ENCODE measurements at regions not wholly inside any gene's neighbourhood (a gene's known extent, or its start where the extent isn't known, plus 50 kb on each side); places are given as distances from the start of the nearest gene placed in this dataset.

DNA sequence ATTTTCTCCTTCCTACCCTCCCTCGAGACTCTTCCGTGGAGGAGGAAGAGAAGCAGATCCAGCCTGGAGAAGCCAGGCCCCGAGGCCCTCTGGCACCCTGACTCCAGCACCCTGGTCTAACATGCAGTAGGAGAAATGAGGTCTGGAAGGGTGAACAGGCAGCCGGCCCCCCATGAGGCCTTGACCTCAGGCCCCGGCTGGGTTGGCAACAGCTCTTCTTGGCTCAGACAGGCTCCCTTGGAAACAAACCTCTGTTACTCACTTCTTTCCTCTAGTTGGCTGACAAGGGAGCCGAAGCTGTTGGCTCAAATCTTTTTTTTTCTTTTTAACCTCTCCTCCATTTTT, 73.4 kb downstream of the CPN2 start:
- no peak for DNase-seq (ENCODE audit: low read depth in 3 of 3, low spot score in 2 of 3)

DNA sequence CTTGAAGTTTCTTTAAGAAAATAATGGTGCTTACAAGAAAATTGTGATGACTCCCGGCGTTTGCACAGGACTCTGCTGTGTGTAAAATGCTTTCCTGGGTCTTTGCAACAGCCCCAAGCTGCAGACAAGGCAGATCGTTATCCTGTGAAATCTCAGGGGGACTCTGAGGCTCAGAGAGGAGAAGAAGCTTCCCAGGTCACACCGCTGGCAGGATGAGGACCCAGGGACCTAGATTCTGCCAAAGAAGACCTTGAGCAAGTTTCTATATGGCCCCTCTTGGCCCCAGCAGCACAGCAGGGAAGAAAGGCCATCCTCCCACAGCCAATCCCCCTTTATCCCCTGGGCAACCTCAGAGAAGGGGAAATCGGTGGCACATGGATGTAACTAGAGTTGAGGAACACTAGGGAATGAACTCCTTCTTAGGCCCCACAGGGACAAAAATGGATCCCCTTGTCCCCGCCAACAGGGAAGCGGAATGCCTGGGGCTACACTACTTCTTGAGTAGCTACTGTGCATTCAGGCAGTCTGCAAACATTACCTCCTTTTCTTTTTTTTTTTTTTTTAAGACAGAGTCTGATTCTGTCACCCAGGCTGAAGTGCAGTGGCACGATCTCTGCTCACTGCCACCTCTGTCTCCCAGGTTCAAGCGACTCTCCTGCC, 72.8 kb downstream of the CPN2 start:
- DNase-seq (ENCODE audit: low read depth in 3 of 3, low spot score in 2 of 3), result no peak

DNA sequence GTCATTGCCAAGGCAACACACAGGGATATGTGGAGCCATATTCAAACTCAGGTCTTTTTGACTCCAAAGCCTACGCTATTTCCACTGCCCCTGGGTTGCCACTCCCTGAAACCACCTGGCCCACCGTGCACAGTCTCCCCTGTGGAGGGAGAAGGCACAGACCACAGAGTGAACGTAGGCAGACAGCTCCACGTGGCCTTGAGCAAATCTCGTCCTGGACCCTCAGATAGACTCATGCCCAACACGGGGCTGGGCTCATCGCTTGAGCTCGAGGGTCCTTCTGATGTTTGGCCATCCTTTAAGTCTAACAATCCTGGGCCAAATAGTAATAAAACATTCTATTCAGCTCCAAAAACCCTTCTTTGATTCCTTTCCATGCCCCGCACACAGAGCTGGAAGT, 72.0 kb downstream of the CPN2 start:
- no peak for DNase-seq (ENCODE audit: low read depth in 3 of 3, low spot score in 2 of 3)

DNA sequence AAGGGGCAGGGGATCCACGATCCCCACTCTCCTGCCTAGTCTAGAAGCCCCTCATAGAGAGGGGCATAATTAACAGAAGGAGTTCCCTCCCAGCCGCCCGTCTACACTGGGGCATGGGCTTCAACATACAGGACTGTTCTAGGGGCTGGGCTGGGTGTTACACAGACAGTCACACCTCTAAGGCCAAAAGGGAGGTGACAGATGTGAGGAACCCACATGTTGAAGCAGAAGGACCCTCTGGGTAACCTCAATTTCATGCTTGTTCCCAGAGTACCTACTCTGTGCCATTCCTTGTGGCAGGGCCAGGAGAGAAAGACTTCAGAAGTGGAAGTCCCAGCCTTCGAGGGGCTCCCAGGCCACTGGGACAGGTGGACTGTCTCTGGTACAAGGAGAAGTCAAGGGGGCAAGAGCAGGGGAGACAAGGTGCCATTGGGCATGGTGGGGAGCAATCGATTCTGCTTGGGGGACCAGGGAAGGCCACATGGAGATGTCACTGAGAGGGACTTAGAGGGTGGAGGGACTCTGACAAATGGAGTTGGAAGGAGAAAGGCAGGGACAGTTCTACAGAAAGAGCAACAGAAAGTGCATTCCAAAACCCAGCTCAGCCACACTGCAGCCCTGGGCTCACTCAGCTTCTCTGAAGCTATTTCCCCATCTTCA, 71.3 kb downstream of the CPN2 start:
- DNase-seq (ENCODE audit: low read depth in 3 of 3, low spot score in 2 of 3), result no peak

DNA sequence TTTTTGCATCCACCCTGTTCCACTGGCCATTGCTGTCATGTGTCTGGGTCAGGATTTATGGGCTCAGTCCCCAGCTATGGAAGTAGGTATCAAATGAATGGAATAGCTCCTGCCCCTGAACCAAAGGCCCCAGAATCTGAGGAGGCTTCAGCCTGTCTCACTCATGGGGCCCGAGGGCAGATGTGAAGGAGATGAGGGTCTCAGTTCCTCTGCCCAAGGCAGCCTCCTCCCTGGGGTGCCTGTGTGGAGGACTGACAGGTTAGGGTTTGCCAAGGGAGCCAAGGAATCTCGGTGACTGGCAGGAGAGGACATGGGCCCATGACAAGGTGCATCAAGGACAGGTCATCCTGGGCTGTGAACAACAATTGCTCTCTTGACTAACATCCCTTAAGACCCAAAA, 70.4 kb downstream of the CPN2 start:
- no peak for DNase-seq (ENCODE audit: low read depth in 3 of 3, low spot score in 2 of 3)

DNA sequence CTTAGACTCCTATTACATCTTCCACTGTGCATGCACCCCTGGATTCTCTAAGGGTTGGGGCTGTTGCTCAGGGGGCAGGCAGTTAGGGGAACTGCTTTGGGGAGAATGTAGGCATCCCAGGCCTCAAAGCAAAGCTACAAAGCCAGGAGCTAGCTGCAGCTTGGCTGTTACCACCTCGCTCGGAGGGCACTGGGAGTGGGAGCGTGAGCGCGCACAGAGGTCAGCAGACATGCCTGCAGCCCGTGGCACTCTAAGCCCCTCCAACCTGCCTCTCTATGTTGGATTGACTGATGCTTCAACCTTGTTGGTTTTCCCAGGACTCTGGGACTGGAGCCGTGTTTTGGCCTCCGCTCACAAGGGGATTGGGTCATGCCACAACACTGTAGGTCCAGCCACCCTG, 69.8 kb downstream of the CPN2 start:
- DNase-seq (ENCODE audit: low read depth in 3 of 3, low spot score in 2 of 3), result no peak

DNA sequence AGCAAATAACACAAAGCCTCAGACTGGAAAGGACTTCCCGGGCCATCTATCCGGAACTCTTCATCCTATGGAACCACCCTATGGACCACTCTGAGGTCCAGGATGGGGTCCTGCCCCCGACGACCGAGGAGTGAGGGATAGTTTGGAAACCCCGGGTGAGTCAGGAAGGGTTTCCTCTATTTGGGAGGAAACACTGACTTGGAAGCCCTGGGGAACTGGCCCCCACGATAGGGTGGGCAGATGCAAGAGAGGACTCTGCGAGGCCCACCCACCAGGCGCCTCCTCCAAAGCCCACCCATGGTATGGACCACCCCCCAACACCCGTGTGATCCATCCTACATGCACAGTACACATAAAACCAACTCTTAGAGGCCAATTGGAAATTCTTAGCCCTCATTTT, 69.4 kb downstream of the CPN2 start:
- no peak for DNase-seq (ENCODE audit: low read depth in 3 of 3, low spot score in 2 of 3)

DNA sequence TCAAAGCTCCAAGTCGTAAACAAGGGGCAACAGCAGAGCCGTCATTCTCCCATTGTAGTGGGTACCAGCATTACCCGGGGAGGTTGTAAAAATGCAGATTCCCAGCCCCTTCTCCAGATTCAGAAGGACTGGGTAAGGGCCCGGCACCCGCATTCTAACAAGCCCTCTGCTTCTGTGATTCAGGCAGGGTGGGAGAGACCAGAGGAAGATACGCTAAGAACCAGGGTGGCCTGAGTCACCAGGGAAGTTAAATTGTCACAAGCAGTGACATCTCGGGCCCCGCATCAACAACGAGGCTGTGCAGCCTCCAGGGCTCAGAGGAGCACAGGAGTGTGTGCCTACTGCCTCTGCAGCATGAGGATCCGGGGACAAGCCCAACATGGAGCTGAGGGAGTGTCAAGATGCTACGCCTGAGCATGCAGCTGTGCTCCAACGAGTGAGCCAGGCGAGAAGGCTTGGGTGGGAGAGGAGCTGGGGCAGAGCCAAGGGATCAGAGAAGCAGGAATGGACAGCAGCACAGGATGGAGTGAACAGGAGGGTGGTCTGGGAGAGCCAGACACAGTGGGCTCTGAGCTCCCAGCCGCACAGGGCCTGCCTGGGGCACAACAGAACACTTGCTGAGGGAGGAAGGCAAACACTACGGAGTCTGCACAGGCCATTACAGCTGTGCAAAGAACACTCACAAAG, 68.5 kb downstream of the CPN2 start:
- DNase-seq (ENCODE audit: low read depth in 3 of 3, low spot score in 2 of 3), result no peak

DNA sequence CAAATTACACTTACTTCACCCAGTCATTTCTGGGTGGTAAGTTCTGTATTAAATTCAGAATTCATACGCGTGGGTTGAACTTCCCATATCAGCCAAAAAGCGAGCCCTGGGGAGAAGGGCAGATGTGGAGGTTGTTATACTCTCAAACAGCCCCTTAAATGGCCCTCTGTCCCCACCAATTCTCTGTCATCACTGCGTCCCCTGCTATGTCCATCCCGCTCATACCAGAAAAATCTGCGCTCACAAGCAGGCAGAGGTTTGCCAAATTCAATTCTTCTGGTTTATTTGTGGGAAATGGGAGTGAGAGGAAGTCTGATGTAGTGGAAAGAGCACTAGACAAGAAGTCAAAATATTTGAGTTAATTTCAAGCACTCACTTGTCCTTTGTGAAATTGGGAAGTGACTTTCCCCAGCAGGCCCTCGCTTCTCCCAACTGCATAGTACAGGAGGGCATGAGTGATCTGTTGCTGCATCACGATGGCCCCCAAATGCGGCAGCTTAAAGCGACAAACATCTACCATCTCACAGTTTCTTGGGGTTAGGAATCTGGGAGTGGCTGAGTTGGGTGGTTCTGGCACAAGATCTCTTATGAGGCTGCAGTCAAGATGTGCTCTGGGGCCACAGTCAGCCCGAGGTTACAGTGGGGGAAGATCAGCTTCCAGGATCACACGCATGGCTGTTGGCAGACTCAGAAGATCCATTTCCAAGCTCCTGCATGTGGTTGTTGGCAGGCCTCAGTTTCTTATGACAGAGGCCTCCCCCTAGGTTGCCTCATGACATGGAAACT, 67.7 kb downstream of the CPN2 start:
- DNase-seq (ENCODE audit: low read depth in 3 of 3, low spot score in 2 of 3), result no peak

DNA sequence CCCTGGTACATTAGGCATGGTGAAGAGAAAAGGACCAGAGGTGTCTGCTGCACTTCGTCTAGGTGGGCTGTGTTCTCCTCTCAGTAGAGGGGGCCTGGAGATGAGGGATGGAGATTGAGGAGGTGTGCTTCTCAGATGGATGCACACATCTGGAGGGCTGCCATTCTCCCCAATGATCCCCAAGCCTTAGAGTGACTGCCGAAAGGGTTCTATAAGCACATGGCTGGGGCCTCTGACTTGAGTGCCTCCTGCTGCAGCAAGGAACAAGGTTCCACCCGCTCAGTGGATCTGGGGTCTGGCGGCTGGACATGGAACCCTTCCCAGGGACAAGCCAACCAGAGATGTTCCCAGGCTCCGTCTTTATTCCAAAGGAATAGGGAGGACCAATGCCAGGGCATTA, 66.8 kb downstream of the CPN2 start:
- no peak for DNase-seq (ENCODE audit: low read depth in 3 of 3, low spot score in 2 of 3)

DNA sequence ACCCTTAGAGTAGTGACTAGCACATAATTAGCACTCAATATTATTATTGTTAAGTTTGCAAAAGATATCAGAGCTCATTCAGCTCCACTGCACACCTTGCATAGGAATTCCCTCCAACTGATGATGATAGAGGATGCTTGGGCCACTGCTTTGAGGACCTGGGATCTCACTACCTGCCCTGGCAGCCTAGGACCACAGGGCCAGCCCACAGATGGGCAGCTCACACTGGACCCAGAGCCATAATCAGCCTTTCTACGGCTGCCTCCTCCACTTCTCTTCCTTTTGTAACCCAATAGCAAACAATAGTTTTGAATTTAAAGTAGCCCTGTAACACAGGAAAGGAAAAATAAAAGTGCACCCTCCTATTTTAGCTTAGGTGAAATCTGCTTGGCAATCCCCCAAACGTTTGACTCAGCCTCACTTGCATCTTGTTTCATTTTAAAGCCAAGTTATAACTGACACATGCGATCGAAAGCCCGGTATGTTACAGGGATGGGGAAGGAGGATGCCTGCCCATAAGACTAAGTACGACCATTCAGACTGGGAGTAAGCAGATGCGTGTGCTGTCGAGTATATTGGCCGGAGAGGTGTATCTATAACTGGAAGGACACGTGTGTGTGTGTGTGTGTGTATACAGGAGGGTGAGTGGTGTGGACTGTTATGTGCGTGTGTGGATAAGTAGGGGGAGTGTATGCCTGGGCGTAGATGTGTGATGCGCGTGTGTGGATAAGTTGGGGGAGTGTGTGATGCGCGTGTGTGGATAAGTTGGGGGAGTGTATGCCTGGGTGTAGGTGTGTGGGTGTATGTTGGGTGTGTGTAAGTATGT, 65.9 kb downstream of the CPN2 start:
- DNase-seq (ENCODE audit: low read depth in 3 of 3, low spot score in 2 of 3), result no peak

DNA sequence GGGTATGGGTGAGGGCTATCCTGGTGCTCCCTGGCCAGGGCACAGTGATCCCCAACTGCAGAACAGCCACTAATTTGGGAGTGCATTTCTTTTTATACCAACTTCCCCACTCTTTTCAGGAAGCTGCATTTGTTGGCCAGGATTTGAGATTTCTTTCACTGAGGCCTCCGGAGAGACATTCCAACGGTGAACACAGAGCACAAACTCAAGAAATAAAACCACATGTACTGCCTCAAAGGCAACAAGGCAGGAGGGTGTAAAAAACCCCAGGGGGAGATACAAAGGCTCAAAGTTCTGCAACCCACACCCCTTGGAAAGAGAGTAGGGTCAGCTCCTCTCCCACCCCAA, 65.3 kb downstream of the CPN2 start:
- DNase-seq (ENCODE audit: low read depth in 3 of 3, low spot score in 2 of 3), result no peak

DNA sequence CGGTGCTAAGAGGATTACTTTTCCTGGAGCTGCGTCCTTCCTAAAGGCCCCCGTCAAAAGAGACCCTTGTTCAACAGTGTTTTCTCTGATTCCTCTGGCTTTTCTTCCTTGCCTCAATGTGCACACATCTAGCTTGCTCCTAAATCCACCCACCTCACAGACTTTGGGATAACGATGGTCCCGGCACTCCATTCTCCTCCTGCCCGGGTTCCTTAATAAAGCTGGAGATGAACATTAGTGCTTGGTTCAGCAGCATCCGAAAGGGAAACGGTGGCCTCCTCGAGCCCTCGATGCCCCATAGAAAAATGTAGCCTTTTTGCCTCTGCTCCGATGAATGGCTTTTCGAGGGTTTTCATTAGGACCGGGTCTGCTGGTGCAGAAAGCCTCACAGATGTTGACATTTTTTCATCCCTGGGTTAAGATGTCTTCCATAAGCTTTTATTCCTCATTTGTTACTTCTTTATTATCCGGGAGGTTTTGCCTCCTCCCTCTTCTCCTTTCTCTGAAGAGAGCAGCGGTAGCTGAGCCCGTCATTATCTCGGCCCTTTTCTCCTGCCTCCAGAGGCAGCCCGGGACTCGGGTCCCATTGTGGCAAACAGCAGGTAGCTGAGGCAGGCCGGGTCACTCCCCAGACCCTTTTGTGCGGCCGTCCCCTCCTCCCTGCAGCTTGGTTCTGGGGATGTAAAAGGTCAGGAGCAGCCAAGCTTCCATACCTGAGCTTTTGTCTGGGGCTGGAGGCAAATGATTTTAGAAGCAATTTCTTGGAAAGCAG, 64.6 kb downstream of the CPN2 start:
- no peak for DNase-seq (ENCODE audit: low read depth in 3 of 3, low spot score in 2 of 3)

DNA sequence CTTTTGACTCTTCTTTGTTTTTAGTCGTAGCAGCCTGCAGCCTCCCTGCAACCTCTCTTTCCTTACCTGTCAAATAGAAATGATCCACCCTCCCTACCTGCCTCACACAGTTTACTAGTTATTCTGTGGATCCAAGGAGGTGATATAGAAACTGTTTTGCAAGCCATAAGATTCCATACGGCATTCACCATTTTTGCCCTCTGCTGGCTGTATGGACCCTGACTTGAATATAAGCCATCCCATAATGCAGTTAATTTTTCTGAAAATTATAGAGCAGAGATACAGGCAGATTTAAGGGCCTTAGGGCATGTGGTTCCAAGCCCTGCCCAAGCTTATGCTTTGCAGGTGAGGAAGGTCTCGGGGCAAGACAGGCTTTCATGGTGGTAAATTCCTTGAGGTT, 63.8 kb downstream of the CPN2 start:
- no peak for DNase-seq (ENCODE audit: low read depth in 3 of 3, low spot score in 2 of 3)

DNA sequence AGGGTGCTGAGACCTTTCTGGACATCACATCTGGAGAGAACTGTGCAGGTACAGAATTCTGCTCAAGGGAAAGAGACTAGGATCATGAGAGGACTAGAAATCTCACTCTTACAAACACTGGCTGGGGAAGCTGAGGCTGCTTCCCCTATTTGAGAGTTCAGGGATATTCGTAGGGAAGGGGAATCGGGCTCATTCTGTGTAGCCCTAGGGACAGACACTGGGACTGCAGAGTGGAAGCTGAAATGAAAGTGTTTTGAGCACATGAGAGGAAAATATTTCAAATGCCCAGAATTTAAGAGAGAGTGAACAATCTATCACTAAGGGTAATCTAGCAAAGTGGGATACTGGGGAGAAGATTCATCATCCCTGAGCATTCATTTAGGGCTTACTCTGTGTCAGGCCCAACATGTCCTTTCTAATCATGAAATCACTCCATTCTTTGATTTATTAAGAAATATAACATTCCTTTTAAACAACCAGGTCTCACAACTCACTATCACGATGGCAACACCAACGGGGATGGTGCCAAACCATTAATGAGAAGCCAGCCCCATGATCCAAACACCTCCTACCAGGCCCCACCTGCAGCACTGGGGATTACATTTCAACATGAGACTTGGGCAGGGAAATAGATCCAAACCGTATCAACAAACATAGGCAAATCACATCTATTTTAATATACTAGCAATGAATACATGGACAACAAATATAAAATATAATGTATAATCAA, 63.0 kb downstream of the CPN2 start:
- no peak for DNase-seq (ENCODE audit: low read depth in 3 of 3, low spot score in 2 of 3)
